Stimulated activated memory B cell treated with anti-CD40 and anti-IgM and Interleukin-4, amounts not matched to agents 10 μg/mL and 1 μg/mL and 100 μg/mL, for 72 hours (primary cell): ENCODE measurements at regions not wholly inside any gene's neighbourhood (a gene's known extent, or its start where the extent isn't known, plus 50 kb on each side); places are given as distances from the start of the nearest gene placed in this dataset.

ENCODE experiments used
- ATAC-seq: fragments of 150-1000 bp; cut with Tn5 transposase; 2 replicates; pipeline ENCODE4 v1.10.0; 2021
- H3K27ac Mint-ChIP-seq: one replicate; pipeline ENCODE4 v1.8.0; 2022; ENCODE audit warnings: mild to moderate bottlenecking, mixed read lengths
- H3K27me3 Mint-ChIP-seq: one replicate; pipeline ENCODE4 v1.8.0; 2022; ENCODE audit warnings: mixed read lengths
- H3K36me3 Mint-ChIP-seq: one replicate; pipeline ENCODE4 v1.8.0; 2022; ENCODE audit warnings: mixed read lengths
- H3K4me1 Mint-ChIP-seq: one replicate; pipeline ENCODE4 v1.8.0; 2022; ENCODE audit warnings: mixed read lengths
- H3K4me3 Mint-ChIP-seq: one replicate; pipeline ENCODE4 v1.8.0; 2022; ENCODE audit warnings: mild to moderate bottlenecking, moderate library complexity, mixed read lengths
- H3K9me3 Mint-ChIP-seq: one replicate; pipeline ENCODE4 v1.8.0; 2022; ENCODE audit warnings: mixed read lengths

GRCh38 chr17:33776304-33776703 is 478.8 kb upstream of the CCL2 start:
- Mint-ChIP-seq H3K4me3 (no peak overlapping the region), H3K4me1 (no peaks in the 10 kb centered on the region), H3K36me3 (no peaks in the 10 kb centered on the region), H3K27ac (no peak overlapping the region), H3K9me3 (no peaks in the 10 kb centered on the region), H3K27me3 (peaks cover 20% of the 10 kb centered on the region)
- no peak for ATAC-seq

DNA sequence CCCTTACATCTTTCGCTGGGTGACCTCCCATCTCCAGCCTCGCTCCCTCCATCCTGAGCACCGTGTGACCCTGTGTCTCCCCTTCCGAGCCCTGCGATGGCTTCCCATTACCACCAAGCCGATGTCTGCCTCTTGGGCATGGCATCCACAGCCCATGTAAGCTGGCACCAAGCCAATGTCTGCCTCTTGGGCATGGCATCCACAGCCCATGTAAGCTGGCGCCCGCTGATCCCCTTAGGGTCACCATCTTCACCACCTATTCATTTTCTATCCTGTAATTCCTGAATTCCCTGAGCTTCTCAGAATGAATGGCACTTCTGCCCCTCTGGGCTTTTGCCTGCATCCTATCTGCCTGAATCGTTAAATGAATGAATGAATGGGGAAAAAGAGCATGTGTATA is 478.2 kb upstream of the CCL2 start:
- H3K27me3 Mint-ChIP-seq, result peaks cover 20% of the 10 kb centered on the region
- no peak overlapping the region for H3K4me3 Mint-ChIP-seq
- no peaks in the 10 kb centered on the region for H3K4me1 Mint-ChIP-seq
- no peaks in the 10 kb centered on the region for H3K36me3 Mint-ChIP-seq
- H3K9me3 Mint-ChIP-seq, result no peaks in the 10 kb centered on the region
- no peak for ATAC-seq
- no peak overlapping the region for H3K27ac Mint-ChIP-seq

- no peak overlapping the region for H3K4me3 Mint-ChIP-seq
- H3K27ac Mint-ChIP-seq, result no peak overlapping the region
- peaks cover 20% of the 10 kb centered on the region for H3K27me3 Mint-ChIP-seq
- no peak for ATAC-seq
- no peaks in the 10 kb centered on the region for H3K9me3 Mint-ChIP-seq
- H3K36me3 Mint-ChIP-seq, result no peaks in the 10 kb centered on the region
- H3K4me1 Mint-ChIP-seq, result no peaks in the 10 kb centered on the region
These were observed 477.4 kb upstream of the CCL2 start for GRCh38 chr17:33777674-33778073.

GRCh38 chr17:33778505-33779233 is 476.4 kb upstream of the CCL2 start:
- Mint-ChIP-seq H3K27ac (no peak overlapping the region), H3K9me3 (no peaks in the 10 kb centered on the region), H3K4me1 (no peaks in the 10 kb centered on the region), H3K36me3 (no peaks in the 10 kb centered on the region), H3K27me3 (peaks cover 20% of the 10 kb centered on the region), H3K4me3 (no peak overlapping the region)
- ATAC-seq, result no peak

DNA sequence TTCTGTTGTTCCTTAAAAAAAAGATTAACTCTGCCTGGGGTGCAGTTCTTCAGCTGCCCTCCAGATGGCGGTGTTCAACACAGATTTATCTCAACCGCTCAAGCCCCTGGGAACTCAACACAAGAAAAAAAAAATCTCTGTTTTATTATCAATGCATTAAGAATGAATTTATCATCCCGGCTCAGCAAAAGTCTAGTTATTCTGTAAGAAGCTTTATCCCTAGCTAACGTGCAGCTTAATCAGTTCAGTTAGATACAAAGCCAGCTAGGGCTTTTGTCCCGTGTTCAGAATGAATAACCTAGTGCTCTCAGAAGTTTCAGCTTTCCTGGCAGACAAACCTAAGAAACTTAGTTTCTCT is 475.9 kb upstream of the CCL2 start:
- ATAC-seq, result no peak
- Mint-ChIP-seq H3K4me1 (no peaks in the 10 kb centered on the region), H3K27me3 (peaks cover 20% of the 10 kb centered on the region), H3K36me3 (no peaks in the 10 kb centered on the region), H3K4me3 (no peak overlapping the region), H3K27ac (no peak overlapping the region), H3K9me3 (no peaks in the 10 kb centered on the region)

DNA sequence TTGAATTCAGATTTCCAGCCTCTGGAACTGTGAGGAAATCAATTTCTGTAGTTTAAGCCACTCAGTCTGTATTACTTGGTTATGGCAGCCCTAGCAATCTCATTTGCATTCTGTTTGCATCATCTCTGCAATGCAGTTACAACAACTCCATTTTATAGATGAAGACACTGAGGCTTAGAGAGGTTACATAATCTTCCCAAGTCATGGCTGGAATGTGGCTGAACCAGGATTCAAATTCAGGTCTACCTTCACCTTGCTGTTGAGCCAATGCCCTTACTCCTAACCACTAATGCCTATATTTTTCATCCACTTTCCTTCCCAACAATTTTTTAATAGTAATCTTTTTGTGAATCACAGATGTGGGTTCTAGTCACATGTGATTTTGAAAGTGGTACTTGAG is 469.8 kb upstream of the CCL2 start:
- peaks cover 6% of the 10 kb centered on the region for H3K27me3 Mint-ChIP-seq
- no peak for ATAC-seq
- H3K4me1 Mint-ChIP-seq, result no peaks in the 10 kb centered on the region
- no peaks in the 10 kb centered on the region for H3K9me3 Mint-ChIP-seq
- no peak overlapping the region for H3K4me3 Mint-ChIP-seq
- no peaks in the 10 kb centered on the region for H3K36me3 Mint-ChIP-seq
- H3K27ac Mint-ChIP-seq, result no peak overlapping the region

- no peaks in the 10 kb centered on the region for H3K9me3 Mint-ChIP-seq
- H3K4me1 Mint-ChIP-seq, result no peaks in the 10 kb centered on the region
- H3K27ac Mint-ChIP-seq, result no peak overlapping the region
- no peaks in the 10 kb centered on the region for H3K36me3 Mint-ChIP-seq
- ATAC-seq, result no peak
- no peak overlapping the region for H3K4me3 Mint-ChIP-seq
- no peaks in the 10 kb centered on the region for H3K27me3 Mint-ChIP-seq
These were observed 468.6 kb upstream of the CCL2 start for GRCh38 chr17:33786478-33786877.

GRCh38 chr17:33789658-33790057 is 465.4 kb upstream of the CCL2 start:
- H3K27me3 Mint-ChIP-seq, result no peaks in the 10 kb centered on the region
- H3K4me3 Mint-ChIP-seq, result no peak overlapping the region
- H3K27ac Mint-ChIP-seq, result no peak overlapping the region
- no peak for ATAC-seq
- H3K4me1 Mint-ChIP-seq, result no peaks in the 10 kb centered on the region
- no peaks in the 10 kb centered on the region for H3K36me3 Mint-ChIP-seq
- H3K9me3 Mint-ChIP-seq, result no peaks in the 10 kb centered on the region

- H3K4me1 Mint-ChIP-seq, result no peaks in the 10 kb centered on the region
These were observed 457.9 kb upstream of the CCL2 start for GRCh38 chr17:33797181-33797580.

GRCh38 chr17:33798308-33798707 is 456.8 kb upstream of the CCL2 start:
- peaks cover 12% of the 10 kb centered on the region for H3K27me3 Mint-ChIP-seq
- no peaks in the 10 kb centered on the region for H3K4me1 Mint-ChIP-seq
- no peaks in the 10 kb centered on the region for H3K36me3 Mint-ChIP-seq
- no peak for ATAC-seq
- no peak overlapping the region for H3K27ac Mint-ChIP-seq
- H3K9me3 Mint-ChIP-seq, result peaks cover 3% of the 10 kb centered on the region
- H3K4me3 Mint-ChIP-seq, result no peak overlapping the region

More at GRCh38 chr17:33797181-33797580, 457.9 kb upstream of the CCL2 start:
- peaks cover 12% of the 10 kb centered on the region for H3K27me3 Mint-ChIP-seq
- no peaks in the 10 kb centered on the region for H3K36me3 Mint-ChIP-seq
- H3K4me3 Mint-ChIP-seq, result no peak overlapping the region
- ATAC-seq, result no peak
- H3K9me3 Mint-ChIP-seq, result peaks cover 3% of the 10 kb centered on the region
- H3K27ac Mint-ChIP-seq, result no peak overlapping the region

DNA sequence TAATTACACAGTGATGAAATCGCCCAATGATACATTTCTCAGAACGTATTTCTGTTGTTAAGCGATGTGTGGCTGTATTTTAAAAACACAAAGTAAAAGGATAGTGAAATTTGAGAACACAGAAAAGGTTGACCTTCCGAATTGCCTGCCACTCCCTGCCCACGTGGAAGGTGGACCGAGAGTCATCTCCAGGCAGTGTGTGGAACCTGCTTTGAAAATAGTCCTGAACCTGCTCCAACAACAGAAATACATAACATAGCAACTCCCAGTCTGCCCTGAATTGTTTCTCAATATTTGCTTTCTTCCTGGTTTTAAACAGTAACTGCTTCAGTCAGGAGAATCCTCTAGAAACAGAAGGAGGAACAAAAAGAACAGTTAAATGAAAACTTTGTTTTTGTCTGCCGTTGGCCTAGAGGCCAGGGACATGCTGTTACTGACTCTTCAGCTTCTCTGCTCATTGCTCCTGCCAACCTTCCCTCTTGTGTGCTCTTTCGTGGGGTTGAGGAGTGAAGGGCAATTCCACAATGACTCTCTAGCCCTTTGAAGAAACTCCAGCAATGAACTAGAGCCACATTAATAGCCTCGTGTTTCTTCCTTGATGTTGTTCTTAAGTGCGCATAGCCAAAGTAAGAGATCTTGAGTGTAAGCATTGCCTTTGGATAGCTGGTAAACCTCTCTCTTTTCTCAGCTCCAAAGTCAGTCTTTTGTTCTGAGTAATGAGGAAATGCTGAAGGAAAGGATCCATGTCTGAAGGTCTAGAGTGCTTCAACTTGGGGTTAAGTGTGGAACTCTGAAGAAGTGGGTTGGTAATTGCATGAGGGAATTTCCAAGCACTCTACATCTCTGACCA is 452.5 kb upstream of the CCL2 start:
- H3K36me3 Mint-ChIP-seq, result no peaks in the 10 kb centered on the region
- no peaks in the 10 kb centered on the region for H3K4me1 Mint-ChIP-seq
- H3K9me3 Mint-ChIP-seq, result no peaks in the 10 kb centered on the region
- no peak overlapping the region for H3K27ac Mint-ChIP-seq
- no peak for ATAC-seq
- H3K27me3 Mint-ChIP-seq, result peaks cover 37% of the 10 kb centered on the region
- no peak overlapping the region for H3K4me3 Mint-ChIP-seq

- ATAC-seq, result no peak
- Mint-ChIP-seq H3K27me3 (peaks cover 37% of the 10 kb centered on the region), H3K27ac (no peak overlapping the region), H3K9me3 (no peaks in the 10 kb centered on the region), H3K4me1 (no peaks in the 10 kb centered on the region), H3K4me3 (no peak overlapping the region), H3K36me3 (no peaks in the 10 kb centered on the region)
These were observed 451.8 kb upstream of the CCL2 start for GRCh38 chr17:33803199-33803685.

- Mint-ChIP-seq H3K4me3 (no peak overlapping the region), H3K9me3 (no peaks in the 10 kb centered on the region), H3K27ac (no peak overlapping the region), H3K27me3 (peaks cover 37% of the 10 kb centered on the region), H3K4me1 (no peaks in the 10 kb centered on the region), H3K36me3 (no peaks in the 10 kb centered on the region)
- ATAC-seq, result no peak
These were observed 451.4 kb upstream of the CCL2 start for GRCh38 chr17:33803686-33804085.

GRCh38 chr17:33804401-33804800 is 450.7 kb upstream of the CCL2 start:
- Mint-ChIP-seq H3K4me3 (no peak overlapping the region), H3K27ac (no peak overlapping the region), H3K36me3 (no peaks in the 10 kb centered on the region), H3K9me3 (no peaks in the 10 kb centered on the region), H3K27me3 (peaks cover 30% of the 10 kb centered on the region), H3K4me1 (no peaks in the 10 kb centered on the region)
- no peak for ATAC-seq

DNA sequence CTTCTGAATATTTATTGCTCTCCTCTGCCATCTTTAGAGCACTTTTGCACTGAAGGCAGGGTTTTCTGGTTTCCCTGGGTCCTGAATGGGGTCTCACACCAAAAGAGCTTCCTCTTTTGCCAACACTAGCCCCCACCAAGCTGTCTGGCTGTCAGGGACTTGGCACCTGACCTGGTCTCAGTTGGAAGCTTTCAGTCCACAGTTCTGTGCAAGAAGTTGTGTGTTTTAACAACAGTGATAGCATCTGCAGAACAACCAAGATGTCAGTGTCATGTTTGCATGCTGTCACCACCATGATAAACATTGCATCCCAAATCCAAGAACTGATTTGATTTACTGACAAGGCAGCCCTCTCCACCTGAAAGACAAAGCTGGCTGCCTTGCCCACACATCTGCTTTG is 448.5 kb upstream of the CCL2 start:
- H3K4me3 Mint-ChIP-seq, result no peak overlapping the region
- H3K27ac Mint-ChIP-seq, result no peak overlapping the region
- no peaks in the 10 kb centered on the region for H3K4me1 Mint-ChIP-seq
- no peaks in the 10 kb centered on the region for H3K36me3 Mint-ChIP-seq
- ATAC-seq, result no peak
- H3K27me3 Mint-ChIP-seq, result peaks cover 26% of the 10 kb centered on the region
- no peaks in the 10 kb centered on the region for H3K9me3 Mint-ChIP-seq

DNA sequence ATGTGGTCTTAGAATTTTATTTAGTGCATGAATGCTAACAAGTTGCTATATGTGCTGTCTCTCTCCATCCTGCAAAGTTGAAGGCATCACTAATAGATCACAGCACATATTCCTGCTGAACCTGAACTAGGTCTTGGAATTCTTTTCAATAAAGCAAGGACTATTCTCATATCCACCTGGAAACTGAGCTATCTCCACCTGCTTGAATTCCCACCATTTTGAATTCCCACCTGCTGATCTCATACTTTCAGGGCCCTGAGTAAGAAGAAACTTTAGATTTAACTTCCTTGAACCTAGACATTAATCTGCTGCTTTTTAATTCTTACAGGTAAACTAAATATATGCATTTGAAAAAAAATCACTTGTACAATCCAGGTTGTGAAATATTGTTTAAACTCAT is 445.3 kb upstream of the CCL2 start:
- Mint-ChIP-seq H3K4me3 (no peak overlapping the region), H3K27me3 (peaks cover 15% of the 10 kb centered on the region), H3K4me1 (no peaks in the 10 kb centered on the region), H3K36me3 (no peaks in the 10 kb centered on the region), H3K27ac (no peak overlapping the region), H3K9me3 (no peaks in the 10 kb centered on the region)
- ATAC-seq, result no peak
